ENCODE measurements at regions not wholly inside any gene's neighbourhood (a gene's known extent, or its start where the extent isn't known, plus 50 kb on each side); places are given as distances from the start of the nearest gene placed in this dataset.
"Not testable (repeated sequence)": the region's sequence is repeated elsewhere in the genome, so short reads cannot be mapped to it uniquely, and the experiment has no call there.

GRCh38 chr2:156933645-156934225, 323.8 kb upstream of the GALNT5 start:
- DNase-seq = no peak

- DNase-seq = no peak
Observed at GRCh38 chr2:156935616-156936015, 321.9 kb upstream of the GALNT5 start.

DNA sequence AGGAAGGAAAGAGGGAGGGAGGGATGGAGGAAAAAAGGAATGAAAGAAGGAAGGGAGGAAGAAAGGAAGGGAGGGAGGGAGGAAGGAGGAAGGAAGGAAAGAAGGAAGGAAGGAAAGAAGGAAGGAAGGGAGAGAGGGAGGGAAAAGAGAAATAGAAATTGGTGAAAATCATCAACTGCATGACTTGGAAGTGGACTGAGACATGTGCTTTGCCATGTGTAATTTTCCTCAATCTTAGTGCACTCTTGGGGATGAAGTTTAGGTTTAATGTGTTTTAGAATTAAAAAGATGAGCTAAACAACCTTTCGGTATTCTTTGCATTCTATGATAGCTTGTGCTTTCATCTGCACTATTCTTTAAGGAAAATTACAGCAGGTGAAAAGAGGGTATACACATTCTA, 320.1 kb upstream of the GALNT5 start:
- no peak for DNase-seq

GRCh38 chr2:156944871-156945270, 312.6 kb upstream of the GALNT5 start:
- no peak for DNase-seq

DNA sequence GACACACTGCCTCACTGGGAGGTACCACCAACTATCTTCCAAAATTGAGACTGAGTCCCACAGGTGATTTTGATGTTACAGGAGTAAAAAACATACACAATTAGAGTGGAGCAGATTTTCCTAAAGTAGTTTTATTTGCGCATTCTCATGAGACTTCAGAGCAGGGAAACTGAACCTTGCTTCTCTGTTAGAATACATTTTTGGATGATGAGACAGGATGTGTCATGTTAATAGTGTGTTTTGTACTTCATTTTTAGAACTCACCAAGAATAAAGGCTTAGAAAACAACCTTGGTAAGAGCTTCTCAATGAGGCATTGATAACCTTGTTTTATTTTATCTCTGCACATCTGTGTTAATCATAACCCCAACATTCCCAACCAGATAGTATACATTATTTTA, 310.2 kb upstream of the GALNT5 start:
- DNase-seq = no peak

DNA sequence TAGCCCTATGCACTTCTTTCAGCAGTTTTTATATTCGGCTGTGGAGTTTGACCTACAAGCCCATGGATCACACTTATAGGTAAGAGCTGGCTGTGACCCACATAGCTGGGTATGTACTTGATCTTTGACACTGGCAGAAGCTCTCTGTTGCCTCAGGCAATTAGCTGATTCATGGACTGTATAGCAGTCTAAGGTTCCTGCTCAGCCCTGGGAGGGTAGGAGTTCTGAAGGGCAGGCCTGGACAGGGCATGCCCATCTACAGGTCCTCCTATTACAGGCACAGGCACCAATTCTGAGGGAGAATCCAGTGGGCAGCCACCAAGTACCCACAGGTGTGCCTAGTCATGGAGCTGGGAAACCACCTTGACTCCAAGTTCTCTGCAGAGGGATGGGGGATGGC, 301.8 kb upstream of the GALNT5 start:
- DNase-seq = no peak

GRCh38 chr2:156956161-156956560, 301.3 kb upstream of the GALNT5 start:
- DNase-seq = no peak

- no peak for DNase-seq
Observed at GRCh38 chr2:156958374-156958773, 299.1 kb upstream of the GALNT5 start.

DNA sequence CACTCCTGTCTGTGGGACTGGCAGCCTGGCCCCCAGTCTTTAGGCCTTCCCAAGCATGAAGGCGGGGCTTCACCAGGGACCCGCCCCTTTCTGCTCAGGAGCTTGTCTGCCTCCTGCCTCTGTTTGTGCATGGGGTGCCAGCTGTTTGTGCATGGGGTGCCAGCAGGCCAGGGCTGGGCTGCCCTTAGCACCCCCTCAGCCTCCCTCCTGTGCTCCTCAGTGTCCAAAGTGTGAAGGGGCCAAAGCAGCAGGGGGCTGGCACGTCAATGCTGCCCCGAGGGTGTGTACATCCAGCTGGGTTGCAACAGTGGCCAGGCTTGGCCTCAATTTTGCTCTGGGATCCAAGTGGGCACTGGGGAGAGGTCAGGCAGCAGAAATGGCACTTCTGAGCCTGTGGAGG, 298.0 kb upstream of the GALNT5 start:
- no peak for DNase-seq

- no peak for DNase-seq
Observed at GRCh38 chr2:156982615-156983014, 274.9 kb upstream of the GALNT5 start.

- no peak for DNase-seq
Observed at GRCh38 chr2:156986339-156986988, 271.0 kb upstream of the GALNT5 start.

DNA sequence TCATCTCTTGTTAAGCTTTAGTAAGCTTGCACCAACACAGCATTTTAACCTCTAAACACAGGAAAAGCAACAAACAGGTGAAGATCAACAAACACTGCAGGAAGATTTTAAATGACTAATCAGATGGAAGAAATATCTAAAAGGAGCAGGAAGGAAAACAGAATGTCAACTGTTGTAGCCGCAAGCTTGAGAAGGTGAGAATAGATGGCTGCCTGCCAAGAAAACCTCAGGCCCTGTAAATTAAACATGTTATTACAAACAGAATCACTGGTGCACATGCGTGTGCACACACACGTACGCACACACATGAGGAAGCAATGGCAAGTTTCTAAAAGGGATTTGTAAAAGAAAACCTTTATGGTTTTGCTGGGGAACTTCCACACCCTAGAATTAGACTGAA, 257.8 kb upstream of the GALNT5 start:
- no peak for DNase-seq

GRCh38 chr2:157004789-157005188, 252.7 kb upstream of the GALNT5 start:
- DNase-seq = no peak

DNA sequence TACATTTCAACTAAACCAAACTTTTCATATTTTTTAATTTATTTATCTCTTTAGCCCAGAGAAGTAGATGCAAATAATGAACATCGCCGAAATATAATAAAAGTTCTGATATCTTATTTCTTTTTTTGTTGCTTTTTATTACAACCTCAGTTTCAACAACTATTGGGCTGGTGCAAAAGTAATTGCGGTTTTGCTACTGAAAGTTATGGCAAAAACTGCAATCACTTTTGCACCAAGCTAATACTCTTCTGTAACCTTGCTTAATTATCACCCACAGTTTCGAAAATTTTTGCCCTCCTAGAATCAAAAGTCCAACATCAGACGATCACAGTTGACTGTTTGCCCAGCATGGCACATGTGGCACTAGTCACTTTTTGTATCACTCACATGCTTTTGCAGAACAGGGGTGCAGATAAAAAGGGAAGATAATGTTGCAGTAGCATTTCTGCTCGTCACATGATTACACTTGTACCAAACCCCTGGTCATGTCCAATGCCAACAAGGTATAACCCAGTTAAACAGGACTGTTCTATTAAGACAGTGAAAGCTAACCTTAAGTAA, 242.4 kb upstream of the GALNT5 start:
- DNase-seq = no peak

- DNase-seq = not testable (repeated sequence)
Observed at GRCh38 chr2:157023264-157023663, 234.2 kb upstream of the GALNT5 start.

- no peak for DNase-seq
Observed at GRCh38 chr2:157024129-157024528, 233.4 kb upstream of the GALNT5 start.

GRCh38 chr2:157032017-157032416, 225.5 kb upstream of the GALNT5 start:
- DNase-seq = no peak

GRCh38 chr2:157036726-157037125, 220.8 kb upstream of the GALNT5 start:
- DNase-seq = no peak

DNA sequence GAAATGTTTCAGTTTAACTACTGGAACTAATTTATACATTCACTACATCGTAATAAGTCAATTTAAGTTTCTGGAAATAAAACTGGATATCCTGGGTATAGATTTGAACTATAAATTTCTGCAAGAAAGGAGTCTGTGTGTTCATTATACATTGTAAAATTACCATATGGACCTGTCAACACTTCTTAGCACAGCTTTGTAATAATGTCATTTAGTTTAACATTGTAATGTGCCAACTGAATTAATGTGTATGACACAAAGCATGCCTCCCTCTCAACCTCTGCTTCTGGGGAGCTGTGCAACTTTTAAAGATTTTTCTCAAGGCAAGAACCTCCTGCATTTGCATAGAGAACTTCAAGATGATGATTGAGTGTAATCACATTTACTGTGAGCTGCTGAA, 213.7 kb upstream of the GALNT5 start:
- DNase-seq = no peak

DNA sequence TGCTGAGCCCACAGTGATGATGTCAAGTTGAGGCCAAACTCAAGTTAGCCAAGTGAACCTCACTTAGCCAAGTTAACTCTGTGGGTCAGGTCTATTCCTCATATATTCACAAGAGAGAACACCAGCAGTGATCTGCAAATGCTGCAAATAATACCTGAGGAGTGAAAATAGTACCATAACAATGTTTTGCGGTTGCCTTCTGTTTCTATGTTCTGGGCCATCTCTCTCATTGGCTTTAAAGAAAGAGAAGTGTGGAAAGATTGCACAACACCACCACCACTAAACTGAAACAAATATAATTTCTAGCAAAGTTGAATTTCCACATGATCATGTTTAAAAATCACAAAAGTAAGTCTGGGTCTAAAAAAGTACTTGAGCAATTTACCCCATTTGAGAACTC, 211.1 kb upstream of the GALNT5 start:
- DNase-seq = no peak

DNA sequence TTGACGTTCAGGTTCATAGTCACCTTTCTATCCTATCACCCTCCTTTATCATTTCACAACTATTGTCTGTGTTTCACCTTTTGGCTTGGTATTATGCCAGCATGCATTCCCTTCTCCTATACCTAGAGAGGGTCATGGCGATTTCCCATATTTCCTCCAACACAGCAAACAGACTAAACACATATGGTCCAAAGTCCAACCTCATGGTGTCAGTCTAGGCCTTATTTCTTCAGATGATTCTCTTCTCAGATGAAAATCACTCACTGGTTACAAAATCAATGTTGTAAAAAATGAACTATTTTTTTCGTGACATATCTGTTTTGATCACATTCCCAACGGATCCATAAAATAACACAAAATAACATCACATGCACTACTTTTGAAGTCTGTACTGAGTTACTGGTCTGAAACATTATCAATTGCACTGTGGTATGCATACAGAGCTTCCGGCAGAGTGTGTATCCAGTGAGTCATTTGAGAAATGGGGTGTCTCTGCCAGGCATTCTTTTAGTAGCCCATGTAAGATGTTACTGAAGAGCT, 204.8 kb upstream of the GALNT5 start:
- DNase-seq = no peak

DNA sequence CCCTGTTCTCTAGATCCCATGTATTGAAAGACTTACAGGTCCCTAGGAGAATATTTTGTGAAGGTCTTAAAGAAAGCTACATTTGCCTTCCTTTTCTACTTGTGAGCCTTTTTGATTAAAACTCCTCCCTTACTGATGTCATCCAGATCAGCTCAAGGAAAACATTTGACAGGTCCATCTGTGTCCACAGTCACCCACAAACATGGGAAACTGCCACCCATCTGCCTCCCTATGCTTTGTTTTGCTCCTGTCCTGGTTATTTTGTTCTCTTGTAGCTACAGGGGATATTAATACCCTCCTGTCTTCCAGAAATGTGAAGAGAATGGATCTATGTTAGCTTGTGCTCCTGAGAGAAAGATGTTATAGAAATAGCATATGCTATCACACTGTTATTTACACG, 203.6 kb upstream of the GALNT5 start:
- no peak for DNase-seq

GRCh38 chr2:157055660-157056199, 201.8 kb upstream of the GALNT5 start:
- DNase-seq = peak in 1 of 56 donors; percentile 11
